GM19463 (cell line): ENCODE measurements at regions not wholly inside any gene's neighbourhood (a gene's known extent, or its start where the extent isn't known, plus 50 kb on each side); places are given as distances from the start of the nearest gene placed in this dataset.
A peak's percentile ranks its signal among the peaks of the same experiment; 100 is the strongest.

Source experiments
- ATAC-seq: cut with Tn5 transposase; IDR thresholded peaks from one replicate; pipeline ENCODE4 v1.9.1; 2021; ENCODE audit warnings: mild to moderate bottlenecking, moderate library complexity; ENCODE audit not compliant: unreplicated experiment

DNA sequence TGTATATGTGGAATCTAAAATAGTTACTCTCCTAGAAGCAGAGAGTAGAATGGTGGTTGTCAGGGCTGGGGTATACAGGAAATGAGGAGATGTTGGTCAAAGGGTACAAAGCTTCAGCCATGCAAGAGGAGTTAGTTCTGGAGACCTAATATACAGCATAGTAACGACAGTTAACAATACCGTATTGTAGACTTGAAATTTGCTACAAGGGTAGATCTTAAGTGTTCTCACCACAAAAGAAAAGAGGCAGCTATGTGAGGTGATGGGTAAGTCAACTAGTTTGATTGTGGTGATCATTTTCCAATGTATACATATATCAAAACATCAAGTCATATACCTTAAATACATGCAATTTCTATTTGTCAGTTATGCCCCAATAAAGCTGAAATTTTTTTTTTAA is 98.2 kb upstream of the CYP1B1 start:
- no peak for ATAC-seq

DNA sequence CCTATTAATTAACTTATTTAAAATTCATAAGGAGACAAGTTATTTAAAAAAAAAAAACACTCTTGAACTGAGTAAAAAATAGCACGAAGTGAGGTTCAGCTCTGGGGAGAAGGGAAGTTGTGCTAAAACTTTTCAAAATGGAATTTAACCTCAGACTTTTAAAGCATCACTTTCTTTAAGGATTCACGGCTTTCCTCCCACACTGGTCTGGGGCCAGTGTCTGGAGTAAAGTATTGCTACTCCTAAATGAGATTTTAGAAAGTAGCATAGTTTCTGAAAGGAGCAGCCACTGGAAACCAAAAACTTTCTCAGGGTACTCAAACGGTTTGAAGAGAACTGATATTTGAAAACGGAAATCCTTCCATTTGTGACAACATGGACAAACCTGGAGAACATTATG is 97.7 kb upstream of the CYP1B1 start:
- ATAC-seq: no peak

GRCh38 chr2:38171208-38171855 is 95.4 kb upstream of the CYP1B1 start:
- no peak for ATAC-seq

GRCh38 chr2:38170733-38171132 is 94.8 kb upstream of the CYP1B1 start:
- ATAC-seq: no peak

GRCh38 chr2:38170067-38170466 is 94.1 kb upstream of the CYP1B1 start:
- no peak for ATAC-seq

GRCh38 chr2:38168710-38169480 is 92.9 kb upstream of the CYP1B1 start:
- ATAC-seq: no peak

DNA sequence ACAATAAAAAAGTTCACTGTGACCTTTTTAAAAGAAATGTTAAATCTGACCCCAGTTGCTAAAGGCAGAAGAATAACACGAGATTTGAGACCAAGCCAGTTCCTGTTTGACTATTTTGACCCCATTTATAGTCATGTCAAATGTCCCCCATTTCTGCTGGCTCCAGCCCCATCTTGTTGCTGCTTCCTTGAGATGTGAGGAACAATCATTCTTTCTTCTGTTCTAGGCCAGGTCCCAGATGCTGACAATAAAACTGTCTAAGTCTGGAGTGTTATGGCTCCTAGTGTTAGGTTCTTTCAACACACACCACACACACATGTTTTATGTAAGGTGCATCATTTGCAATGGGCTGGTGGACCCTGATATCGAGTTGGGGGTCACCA is 92.0 kb upstream of the CYP1B1 start:
- ATAC-seq: no peak

DNA sequence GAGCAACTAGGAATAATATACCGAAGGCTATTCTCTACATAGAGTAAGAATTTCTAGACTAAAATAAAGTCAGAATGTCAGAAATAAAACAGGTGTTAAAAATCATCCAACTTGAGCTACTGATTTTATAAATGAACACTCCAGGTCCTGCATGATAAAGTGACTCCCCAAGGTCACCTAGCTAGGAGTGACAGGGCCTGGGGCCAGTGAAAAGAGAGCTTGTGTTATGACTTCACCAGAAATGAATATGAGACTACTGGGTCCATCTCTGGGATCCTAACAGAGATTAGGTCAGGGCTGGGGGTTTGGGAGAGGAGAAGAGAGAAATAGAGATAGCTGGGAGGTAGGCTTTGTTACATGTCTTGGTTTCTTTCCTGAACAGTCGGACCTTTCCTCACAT is 89.7 kb upstream of the CYP1B1 start:
- ATAC-seq: no peak

DNA sequence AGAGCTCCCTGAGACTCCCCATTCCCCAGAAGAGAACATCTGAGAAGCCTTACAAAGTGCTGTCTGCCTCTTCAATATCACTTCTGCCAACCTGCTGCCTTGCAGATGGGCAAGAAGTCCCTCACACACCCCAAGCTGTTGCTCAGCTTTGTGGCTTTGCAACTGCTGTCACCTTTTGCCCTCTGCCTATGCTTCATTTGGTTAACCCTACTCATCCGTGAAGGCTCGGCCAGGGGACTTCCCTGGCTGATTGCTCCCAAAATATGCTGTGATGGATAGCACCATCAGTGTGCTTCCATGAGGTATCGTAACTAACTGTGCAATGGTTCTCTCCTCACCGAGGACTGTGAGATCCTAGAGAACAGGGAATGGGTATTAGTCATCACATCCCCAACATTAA is 88.9 kb upstream of the CYP1B1 start:
- peak; percentile 85 for ATAC-seq

DNA sequence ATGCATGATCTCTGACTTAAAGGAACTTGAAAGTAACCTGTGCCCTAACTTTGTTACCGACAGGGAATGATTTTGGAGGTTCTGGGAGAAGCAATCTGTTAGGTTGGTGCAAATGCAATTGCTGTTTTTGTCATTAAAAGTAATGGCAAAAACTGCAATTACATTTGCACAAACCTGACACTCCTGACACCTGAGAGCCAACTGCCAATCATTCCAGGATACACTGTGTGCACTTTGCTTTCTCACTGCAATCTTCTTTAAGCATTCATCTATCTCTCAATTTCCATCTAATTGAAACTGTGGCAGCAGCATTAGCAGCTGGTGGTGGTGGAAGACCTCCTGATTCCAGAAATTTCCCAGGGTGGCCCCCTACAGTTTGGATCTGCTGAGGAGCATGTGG is 87.6 kb upstream of the CYP1B1 start:
- no peak for ATAC-seq

- ATAC-seq: no peak
These were observed 87.1 kb upstream of the CYP1B1 start for GRCh38 chr2:38163006-38163405.

GRCh38 chr2:38160516-38160915 is 84.6 kb upstream of the CYP1B1 start:
- ATAC-seq: no peak

DNA sequence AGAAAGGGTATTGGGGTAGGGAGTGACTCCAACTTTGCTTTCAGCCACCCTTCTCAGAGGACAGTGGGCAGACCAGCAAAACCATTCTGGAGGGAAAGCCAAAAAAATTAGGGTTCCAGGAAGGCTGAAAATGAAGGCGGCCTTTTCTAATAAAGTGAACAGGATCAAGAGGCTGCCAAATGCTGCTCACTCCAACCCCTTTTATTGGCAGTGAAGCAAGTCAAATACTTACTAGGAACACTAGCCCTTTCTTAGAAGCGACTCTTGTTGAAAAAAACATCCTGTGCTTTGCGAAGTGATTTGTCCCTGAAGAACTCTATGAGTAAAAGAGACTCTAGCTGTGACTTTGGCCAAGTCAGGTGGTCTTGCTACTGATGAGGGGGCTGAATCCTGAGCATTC is 83.6 kb upstream of the CYP1B1 start:
- ATAC-seq: no peak

DNA sequence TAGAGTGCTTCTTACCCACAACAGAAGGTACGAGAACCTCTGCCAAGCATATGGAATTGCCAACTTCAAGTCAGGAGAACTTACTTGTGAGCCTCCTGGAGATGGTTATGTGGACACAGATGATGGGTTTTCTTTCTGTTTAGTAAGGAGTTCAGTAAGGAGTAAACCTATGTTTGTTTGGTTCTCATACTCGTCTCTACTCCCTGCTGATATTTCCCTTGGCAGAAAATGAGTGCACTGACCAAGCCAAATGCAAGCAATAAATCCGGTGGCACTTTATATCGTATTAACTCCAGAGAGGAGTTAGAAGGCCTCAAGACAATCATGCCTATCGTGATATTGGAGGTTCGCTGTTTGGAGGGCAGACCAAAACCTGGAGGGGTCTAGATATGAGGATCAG is 83.2 kb upstream of the CYP1B1 start:
- ATAC-seq: no peak

DNA sequence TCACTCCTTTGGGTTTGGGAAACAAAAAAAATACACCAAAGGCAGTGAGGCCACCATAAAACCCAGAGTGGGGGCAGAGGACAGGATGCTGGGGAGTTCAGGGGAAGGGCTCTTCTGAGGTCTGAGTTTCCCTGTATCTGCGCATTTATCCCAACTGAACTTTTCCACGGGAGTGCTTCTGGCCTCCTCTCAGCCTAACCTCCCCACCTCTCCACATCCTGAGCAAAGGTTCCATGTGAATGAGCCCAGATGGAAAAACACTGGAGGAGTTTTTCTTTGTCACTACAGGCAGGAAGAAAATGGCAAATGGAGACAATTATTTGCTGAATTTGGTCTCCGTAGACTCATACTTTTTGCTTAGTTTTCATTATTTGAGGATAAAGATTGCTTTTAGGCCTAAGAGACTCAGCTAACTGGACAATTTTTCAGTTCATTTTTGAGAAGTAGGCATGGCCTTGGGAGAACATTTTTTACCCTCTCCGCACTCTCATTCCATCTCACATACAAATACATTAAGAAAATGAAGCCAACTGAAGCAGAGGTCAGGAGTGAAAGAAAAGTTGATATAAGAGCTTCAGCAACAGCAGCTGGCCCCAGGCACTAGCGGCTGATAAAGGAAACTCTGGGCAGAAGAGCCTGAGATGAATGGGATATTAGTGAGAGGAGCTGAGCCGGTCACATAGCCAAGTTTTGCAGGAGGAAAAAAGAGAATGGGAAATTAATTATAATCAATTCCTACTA is 82.6 kb upstream of the CYP1B1 start:
- ATAC-seq: no peak

DNA sequence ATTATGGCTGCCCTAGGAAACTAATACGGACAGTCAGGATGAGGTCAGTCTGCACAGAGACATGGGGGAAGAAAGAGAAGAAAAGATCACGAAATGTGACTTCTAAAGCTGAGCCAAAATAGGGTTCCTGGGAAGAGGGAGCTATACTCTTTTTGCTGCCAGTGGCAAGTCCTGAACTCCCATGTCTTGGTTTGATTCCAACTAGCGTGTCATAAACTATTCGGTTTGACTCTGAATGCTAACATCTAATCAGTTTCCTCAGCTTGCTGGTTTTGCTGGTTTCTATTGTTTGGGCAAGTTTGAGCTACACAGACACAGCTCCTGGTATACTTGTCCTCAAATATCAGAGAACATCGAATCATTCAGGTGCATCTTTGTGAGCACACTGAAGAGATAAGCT is 80.5 kb upstream of the CYP1B1 start:
- ATAC-seq: no peak

DNA sequence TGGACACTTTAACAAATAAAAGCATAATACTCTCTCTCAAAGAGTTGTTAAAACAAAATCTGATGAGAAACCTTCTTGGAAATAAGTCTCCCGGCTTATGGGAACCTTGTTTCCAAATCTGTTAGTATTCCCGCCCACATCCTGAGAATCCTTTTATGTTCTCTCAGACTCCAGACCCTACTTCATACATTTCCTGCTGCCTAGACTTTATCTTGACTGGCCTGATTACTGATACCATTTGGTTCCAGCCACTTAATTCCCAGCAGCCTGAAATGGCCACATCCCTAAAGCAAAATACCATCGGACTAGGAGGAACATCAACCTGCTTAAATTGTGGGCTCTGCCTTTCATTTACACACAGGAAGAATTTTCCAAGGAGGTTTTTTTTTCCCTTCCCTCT is 79.1 kb upstream of the CYP1B1 start:
- ATAC-seq: no peak

GRCh38 chr2:38154395-38154794 is 78.4 kb upstream of the CYP1B1 start:
- ATAC-seq: no peak

DNA sequence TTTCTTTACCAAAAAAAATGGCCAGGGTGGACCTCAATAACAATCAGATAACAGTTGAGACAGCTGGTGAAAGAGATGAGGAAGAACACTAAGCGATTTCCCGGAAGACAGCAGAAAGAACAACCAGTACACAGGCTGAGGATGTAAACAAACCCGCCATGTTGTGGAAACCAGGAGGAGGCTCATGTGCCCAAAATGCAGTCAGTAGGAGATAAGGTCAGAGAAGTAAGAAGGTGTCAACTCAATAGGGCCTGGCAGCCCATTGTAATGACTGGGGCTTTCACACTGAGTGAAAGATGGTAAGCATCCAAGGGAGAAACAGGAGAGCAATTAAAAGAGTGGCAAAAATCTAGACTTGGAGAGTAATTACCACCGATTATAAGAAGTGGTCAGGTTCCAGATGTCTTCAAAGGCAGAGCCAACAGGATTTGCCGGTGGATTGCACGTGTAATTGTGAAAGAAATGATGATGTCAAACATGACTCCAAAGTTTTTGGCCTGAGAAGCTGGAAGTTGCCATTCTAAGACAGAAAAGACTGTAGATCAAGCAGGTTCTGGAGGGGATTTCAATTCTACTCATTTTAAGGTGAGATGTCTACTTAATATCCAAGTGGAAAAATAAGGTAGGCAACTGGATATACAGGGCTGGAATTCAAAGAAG is 77.7 kb upstream of the CYP1B1 start:
- no peak for ATAC-seq

GRCh38 chr2:38152913-38153312 is 77.0 kb upstream of the CYP1B1 start:
- no peak for ATAC-seq

DNA sequence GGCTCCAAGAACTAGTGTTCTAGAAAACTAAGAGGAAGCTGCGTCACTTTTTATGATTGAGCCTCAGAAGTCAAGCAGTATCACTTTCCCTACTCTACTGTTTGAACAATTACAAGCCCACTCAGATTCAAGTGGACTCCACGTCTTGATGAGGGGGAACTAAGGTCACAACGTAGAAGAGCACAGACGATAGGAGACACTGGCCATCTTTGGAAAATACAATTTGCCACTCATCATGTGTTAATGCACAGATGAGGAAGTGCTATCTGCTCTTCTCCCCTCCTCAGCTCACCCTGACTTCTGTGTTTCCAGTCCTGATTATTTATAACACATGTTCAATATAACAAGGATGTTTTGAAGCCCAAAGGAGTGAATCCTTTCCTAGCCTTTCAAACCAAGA is 76.1 kb upstream of the CYP1B1 start:
- ATAC-seq: no peak

DNA sequence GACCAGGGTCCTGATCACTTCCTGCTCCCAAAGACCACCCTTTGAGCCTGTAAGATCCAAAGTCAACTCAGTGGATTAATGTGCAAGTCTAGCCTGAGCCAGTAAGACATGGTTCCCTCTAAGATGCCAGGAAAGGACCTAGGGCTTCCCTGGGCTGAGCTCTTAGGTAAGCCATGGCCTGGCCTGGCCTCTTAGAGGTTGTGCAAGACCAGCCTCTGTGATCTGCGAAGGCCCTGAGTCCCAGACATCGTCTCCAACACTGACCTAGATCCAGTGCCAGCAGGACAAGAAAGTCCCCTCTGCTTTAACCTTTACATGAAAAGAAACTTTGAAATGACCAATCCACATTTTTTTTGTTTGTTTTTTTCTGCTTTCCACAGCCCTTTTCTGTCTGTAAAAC is 73.6 kb upstream of the CYP1B1 start:
- ATAC-seq: no peak
